ENCODE measurements at regions not wholly inside any gene's neighbourhood (a gene's known extent, or its start where the extent isn't known, plus 50 kb on each side); places are given as distances from the start of the nearest gene placed in this dataset.

- no peak for TF ChIP-seq DR1 (CRISPR knock-in tag; IDR thresholded peaks at IDR 0.05)
Measured at GRCh38 chr4:62484357-62484756, 1284.2 kb downstream of the ADGRL3 start (continued).

GRCh38 chr4:62482355-62482754 is 1282.2 kb downstream of the ADGRL3 start:
- Histone ChIP-seq H4K20me1 (ENCODE audit: insufficient read depth, low read length) (no peaks in the 10 kb centered on the region), H3K27me3 (ENCODE audit: control insufficient read depth in 1 of 2, insufficient read depth in 2 of 2, low read length in 2 of 2) (no peaks in the 10 kb centered on the region), H3K9me3 (ENCODE audit: low read length) (no peaks in the 10 kb centered on the region), H3K4me1 (ENCODE audit: insufficient read depth, low read length) (no peaks in the 10 kb centered on the region), H3K4me3 (replicated peaks in 1 of 3; ENCODE audit: insufficient read depth in 1 of 3, low read depth in 2 of 3, low read length in 3 of 3) (no peak overlapping the region), H2AFZ (ENCODE audit: low read length) (no peak overlapping the region), H3K79me2 (ENCODE audit: insufficient read depth, low read length) (no peaks in the 10 kb centered on the region), H3K27ac (ENCODE audit: extremely low read length, insufficient read depth, low read length) (no peak overlapping the region), H3K4me2 (ENCODE audit: low read depth, low read length) (no peak overlapping the region), H3K36me3 (replicated peaks in 1 of 2; ENCODE audit: control insufficient read depth in 1 of 2, insufficient read depth in 2 of 2, low read length in 2 of 2) (no peaks in the 10 kb centered on the region), H3K9ac (ENCODE audit: insufficient read depth, low read depth, low read length) (no peak overlapping the region)
- DNase-seq (ENCODE audit: low spot score) (no peak), FAIRE-seq (no peak), ATAC-seq (no peak)
- 19% methylated on average over 3 of the region's 3 CpGs for WGBS (ENCODE audit: low lambda C conversion rate)
- in situ Hi-C loops (cut with HindIII; ENCODE audit: extremely low pct_ligation_motif_present, low pct_unique_long_range_greater_than_20kb) = no loop called here
- intact Hi-C loops (cut with micrococcal nuclease; ENCODE audit: unreplicated experiment) = no loop called here
- BruUV-seq (replicated peaks) = no TSS peak
- POLR2A ChIA-PET = no interaction called here
- CTCF ChIA-PET (ENCODE audit: low intra/inter-chr PET ratio, low total read pairs) = no interaction called here
- TF ChIP-seq, protein P1, sequence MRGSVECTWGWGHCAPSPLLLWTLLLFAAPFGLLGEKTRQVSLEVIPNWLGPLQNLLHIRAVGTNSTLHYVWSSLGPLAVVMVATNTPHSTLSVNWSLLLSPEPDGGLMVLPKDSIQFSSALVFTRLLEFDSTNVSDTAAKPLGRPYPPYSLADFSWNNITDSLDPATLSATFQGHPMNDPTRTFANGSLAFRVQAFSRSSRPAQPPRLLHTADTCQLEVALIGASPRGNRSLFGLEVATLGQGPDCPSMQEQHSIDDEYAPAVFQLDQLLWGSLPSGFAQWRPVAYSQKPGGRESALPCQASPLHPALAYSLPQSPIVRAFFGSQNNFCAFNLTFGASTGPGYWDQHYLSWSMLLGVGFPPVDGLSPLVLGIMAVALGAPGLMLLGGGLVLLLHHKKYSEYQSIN (CRISPR knock-in tag; IDR thresholded peaks at IDR 0.05; ENCODE audit: borderline replicate concordance) = no peak
- no peak for TF ChIP-seq ZNF180 (CRISPR knock-in tag; IDR thresholded peaks at IDR 0.05; ENCODE audit: borderline replicate concordance, low read depth)
- no peak for TF ChIP-seq ZNF574 (CRISPR knock-in tag; IDR thresholded peaks at IDR 0.05)
- no peak for TF ChIP-seq KAT2B (IDR thresholded peaks at IDR 0.05; ENCODE audit: borderline replicate concordance, low read depth, low read length)
- TF ChIP-seq PAWR (CRISPR knock-in tag; IDR thresholded peaks at IDR 0.05; ENCODE audit: borderline replicate concordance) = no peak
- no peak for TF ChIP-seq MAF1 (CRISPR knock-in tag; IDR thresholded peaks at IDR 0.05; ENCODE audit: borderline replicate concordance)
- TF ChIP-seq ZNF143 (CRISPR knock-in tag; IDR thresholded peaks at IDR 0.05) = no peak
- no peak for TF ChIP-seq KDM5A (IDR thresholded peaks at IDR 0.05; ENCODE audit: borderline replicate concordance, low read length)
- no peak for TF ChIP-seq SAFB2 (CRISPR knock-in tag; IDR thresholded peaks at IDR 0.05; ENCODE audit: borderline replicate concordance, low read depth)
- no peak for TF ChIP-seq ZNF570 (CRISPR knock-in tag; IDR thresholded peaks at IDR 0.05; ENCODE audit: borderline replicate concordance)
- TF ChIP-seq NFE2L1 (CRISPR knock-in tag; IDR thresholded peaks at IDR 0.05; ENCODE audit: borderline replicate concordance) = no peak
- TF ChIP-seq ZKSCAN1 (IDR thresholded peaks at IDR 0.05; ENCODE audit: low read length) = no peak
- TF ChIP-seq CERS6 (CRISPR knock-in tag; IDR thresholded peaks at IDR 0.05) = no peak
- no peak for TF ChIP-seq ZNF292 (CRISPR knock-in tag; IDR thresholded peaks at IDR 0.05; ENCODE audit: borderline replicate concordance, low read depth)
- no peak for TF ChIP-seq ZNF713 (CRISPR knock-in tag; IDR thresholded peaks at IDR 0.05)
- no peak for TF ChIP-seq MYNN (CRISPR knock-in tag; IDR thresholded peaks at IDR 0.05; ENCODE audit: low read depth)
- no peak for TF ChIP-seq KLF9 (CRISPR knock-in tag; IDR thresholded peaks at IDR 0.05; ENCODE audit: low read depth)

Data from HepG2 (cell line).